Right lobe of liver (tissue), 6 donors: ENCODE measurements at regions not wholly inside any gene's neighbourhood (a gene's known extent, or its start where the extent isn't known, plus 50 kb on each side); places are given as distances from the start of the nearest gene placed in this dataset.

Experiments used
- ATAC-seq, 4 donors: fragments of 200-7000 bp; cut with Tn5 transposase; one replicate each; pipeline ENCODE4 v1.9.1; 2020; ENCODE audit warnings: mild to moderate bottlenecking in 4 of 4, moderate library complexity in 4 of 4
- DNase-seq, 3 donors: peaks; one replicate each; pipeline ENCODE4 v3.0.0-alpha.2; 2020
- H3K27ac ChIP-seq, 3 donors: fragments of 200-600 bp; one replicate each; pipeline ENCODE4 v1.8.0; 2022
- H3K27me3 ChIP-seq, 2 donors: fragments of 200-600 bp; one replicate each; pipeline ENCODE4 v1.8.0; 2022
- H3K36me3 ChIP-seq, 4 donors: fragments of 200-600 bp; sonication (generic) in 1 of 4; one replicate each; pipeline versions ENCODE4 v1.5.1 to v1.8.0; 2017 to 2022; ENCODE audit warnings: control low read depth in 1 of 4
- H3K4me1 ChIP-seq, 4 donors: fragments of 200-600 bp; sonication (generic) in 1 of 4; one replicate each; pipeline versions ENCODE4 v1.5.1 to v1.8.0; 2017 to 2022; ENCODE audit warnings: control low read depth in 1 of 4
- H3K4me3 ChIP-seq, 3 donors: fragments of 200-600 bp; one replicate each; pipeline ENCODE4 v1.8.0; 2022
- H3K9me3 ChIP-seq, 4 donors: fragments of 200-600 bp; sonication (generic) in 1 of 4; one replicate each; pipeline versions ENCODE4 v1.5.1 to v1.8.0; 2017 to 2022; ENCODE audit warnings: control low read depth in 1 of 4
- POLR2A ChIP-seq: fragments of 450-650 bp; IDR thresholded peaks from one replicate; pipeline ENCODE4 v1.6.1; 2017; ENCODE audit warnings: antibody characterized with exemption, mild to moderate bottlenecking
- WGBS: methylation state at CpG from one replicate; pipeline ENCODE4 v1.1.6; 2018; ENCODE audit warnings: low coverage, low lambda C conversion rate; ENCODE audit not compliant: insufficient coverage; ENCODE audit errors: missing lambda C conversion rate; 5-methylcytosine and 5-hydroxymethylcytosine counted together
- intact Hi-C, 2 donors: fragments of 100-400 bp; cut with DNase I; formaldehyde crosslinking; loops; one replicate each; pipeline versions ENCODE4 v1.11.2 to v1.14.1; 2022
- TF ChIP-seq, protein P1 (sequence below), 4 donors: fragments of 200-600 bp in 3 of 4; fragments of 450-650 bp in 1 of 4; IDR thresholded peaks; one replicate each; pipeline versions ENCODE4 v1.5.1 to v1.8.0; 2016 to 2022; ENCODE audit warnings: antibody characterized with exemption in 4 of 4, mild to moderate bottlenecking in 2 of 4
- donor health status: DM: no; HTN: yes; CAD: no.
- donor health status: DM: no; HTN: no; CAD: no.
- donor health status: DM: no; HTN: no; CAD: no.
- donor health status: DM: no; HTN: yes; CAD: no.
- donor health status: DM: no; HTN: yes; CAD: no.

DNA sequence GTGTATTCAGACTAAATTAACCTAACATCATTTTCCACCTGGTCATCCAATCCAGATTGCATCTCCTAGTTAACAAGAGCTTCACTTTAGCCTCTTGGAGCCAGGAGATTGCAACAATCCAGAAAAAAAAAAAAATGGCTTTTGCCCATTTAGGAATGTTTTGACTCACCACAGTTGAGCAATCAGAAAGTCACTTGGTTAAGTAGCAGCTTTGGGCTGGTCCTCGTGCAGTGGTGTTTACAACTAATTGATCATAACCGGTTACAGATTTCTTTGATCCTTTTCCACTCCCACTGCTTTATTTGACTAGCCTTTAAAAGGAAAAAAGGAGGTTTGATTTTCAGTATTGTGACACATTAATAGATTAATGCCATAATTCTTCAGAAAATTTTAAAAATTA is 688.8 kb upstream of the CCDC54 start:
- TF ChIP-seq, protein P1, sequence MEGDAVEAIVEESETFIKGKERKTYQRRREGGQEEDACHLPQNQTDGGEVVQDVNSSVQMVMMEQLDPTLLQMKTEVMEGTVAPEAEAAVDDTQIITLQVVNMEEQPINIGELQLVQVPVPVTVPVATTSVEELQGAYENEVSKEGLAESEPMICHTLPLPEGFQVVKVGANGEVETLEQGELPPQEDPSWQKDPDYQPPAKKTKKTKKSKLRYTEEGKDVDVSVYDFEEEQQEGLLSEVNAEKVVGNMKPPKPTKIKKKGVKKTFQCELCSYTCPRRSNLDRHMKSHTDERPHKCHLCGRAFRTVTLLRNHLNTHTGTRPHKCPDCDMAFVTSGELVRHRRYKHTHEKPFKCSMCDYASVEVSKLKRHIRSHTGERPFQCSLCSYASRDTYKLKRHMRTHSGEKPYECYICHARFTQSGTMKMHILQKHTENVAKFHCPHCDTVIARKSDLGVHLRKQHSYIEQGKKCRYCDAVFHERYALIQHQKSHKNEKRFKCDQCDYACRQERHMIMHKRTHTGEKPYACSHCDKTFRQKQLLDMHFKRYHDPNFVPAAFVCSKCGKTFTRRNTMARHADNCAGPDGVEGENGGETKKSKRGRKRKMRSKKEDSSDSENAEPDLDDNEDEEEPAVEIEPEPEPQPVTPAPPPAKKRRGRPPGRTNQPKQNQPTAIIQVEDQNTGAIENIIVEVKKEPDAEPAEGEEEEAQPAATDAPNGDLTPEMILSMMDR (IDR thresholded peaks at IDR 0.05), result no peak
- no peak for TF ChIP-seq POLR2A
- WGBS, result 5% methylated on average over 2 of the region's 2 CpGs
- Histone ChIP-seq H3K27ac (no peak overlapping the region), H3K36me3 (no peaks in the 10 kb centered on the region), H3K4me3 (no peak overlapping the region), H3K4me1 (no peaks in the 10 kb centered on the region), H3K27me3 (no peaks in the 10 kb centered on the region), H3K9me3 (no peaks in the 10 kb centered on the region)
- ATAC-seq (peak in 2 of 4 donors; percentile 45 to 49), DNase-seq (no peak)
- intact Hi-C loops, result no loop called here

DNA sequence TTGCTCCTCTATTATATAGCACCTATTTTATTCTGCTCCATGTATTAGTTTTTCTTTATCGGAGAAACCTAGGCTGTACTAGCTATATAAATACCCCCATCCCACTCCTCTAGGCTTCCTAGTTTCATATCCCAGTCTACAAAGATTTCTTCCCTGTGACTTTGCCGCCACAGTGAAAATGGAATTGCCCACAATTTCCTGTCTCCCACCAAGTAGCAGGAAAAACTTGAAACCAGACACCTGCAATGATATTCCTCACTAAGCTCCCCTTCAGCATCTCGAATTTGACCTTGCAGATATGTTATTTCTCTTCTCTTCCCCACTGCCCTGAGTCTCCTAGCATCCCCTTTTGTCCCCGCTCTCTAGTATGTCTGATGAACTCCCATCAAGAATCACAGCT is 685.8 kb upstream of the CCDC54 start:
- TF ChIP-seq, protein P1 (IDR thresholded peaks at IDR 0.05), result no peak
- TF ChIP-seq POLR2A, result no peak
- intact Hi-C loops, result no loop called here
- DNase-seq, result no peak
- WGBS, result 47% methylated on average over 4 of the region's 4 CpGs
- ATAC-seq, result no peak
- no peaks in the 10 kb centered on the region for H3K27me3 ChIP-seq
- H3K4me1 ChIP-seq, result no peaks in the 10 kb centered on the region
- H3K27ac ChIP-seq, result no peak overlapping the region
- no peaks in the 10 kb centered on the region for H3K36me3 ChIP-seq
- H3K4me3 ChIP-seq, result no peak overlapping the region
- no peaks in the 10 kb centered on the region for H3K9me3 ChIP-seq

DNA sequence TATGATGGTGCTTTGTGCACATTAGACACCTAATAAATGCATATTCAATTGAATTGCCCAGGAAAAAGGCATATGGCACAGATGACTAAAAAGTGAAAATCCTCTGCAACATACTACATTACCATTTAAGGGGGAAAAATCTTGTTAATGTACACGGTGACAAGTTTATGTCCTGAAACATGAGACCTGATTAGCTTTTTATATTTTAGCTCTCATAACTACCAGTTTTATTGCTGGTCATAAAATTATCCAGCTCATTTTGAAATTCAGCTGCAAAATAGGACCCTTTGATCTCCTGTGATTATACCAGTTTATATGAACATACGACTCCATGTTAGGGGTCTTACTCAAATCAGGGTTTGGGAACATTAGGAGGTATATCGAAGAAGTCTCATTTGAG is 684.6 kb upstream of the CCDC54 start:
- intact Hi-C loops, result no loop called here
- Histone ChIP-seq H3K36me3 (no peaks in the 10 kb centered on the region), H3K27ac (no peak overlapping the region), H3K27me3 (no peaks in the 10 kb centered on the region), H3K4me1 (no peaks in the 10 kb centered on the region), H3K9me3 (no peaks in the 10 kb centered on the region), H3K4me3 (no peak overlapping the region)
- ATAC-seq (no peak), DNase-seq (no peak)
- TF ChIP-seq, protein P1 (IDR thresholded peaks at IDR 0.05), result no peak
- TF ChIP-seq POLR2A, result no peak
- 66% methylated on average over 3 of the region's 3 CpGs for WGBS

DNA sequence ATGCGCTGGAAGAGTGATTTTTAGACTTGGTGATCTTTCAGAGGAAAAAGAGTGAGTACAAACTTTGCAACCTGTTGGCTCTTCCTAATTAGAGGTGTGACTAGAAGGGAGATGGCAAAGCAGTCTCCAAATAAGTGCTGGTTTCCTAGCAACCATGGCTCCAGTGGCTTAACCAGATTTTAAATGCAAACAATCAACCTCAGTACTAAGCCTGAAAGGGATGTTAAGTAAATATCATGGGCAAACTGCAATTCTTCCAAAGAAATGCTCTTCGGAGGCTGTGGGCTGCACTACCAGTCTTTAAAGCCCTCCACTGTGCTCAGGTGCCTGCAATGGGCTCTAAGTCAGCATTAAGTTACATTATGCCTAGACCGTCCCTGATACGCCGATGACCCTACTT is 678.1 kb upstream of the CCDC54 start:
- no peak for DNase-seq
- H3K36me3 ChIP-seq, result no peaks in the 10 kb centered on the region
- no peak overlapping the region for H3K27ac ChIP-seq
- TF ChIP-seq, protein P1 (IDR thresholded peaks at IDR 0.05), result no peak
- TF ChIP-seq POLR2A, result no peak
- WGBS, result 66% methylated on average over 5 of the region's 5 CpGs
- intact Hi-C loops, result no loop called here
- no peaks in the 10 kb centered on the region for H3K9me3 ChIP-seq
- H3K4me3 ChIP-seq, result no peak overlapping the region
- H3K27me3 ChIP-seq, result no peaks in the 10 kb centered on the region
- H3K4me1 ChIP-seq, result no peaks in the 10 kb centered on the region
- no peak for ATAC-seq

DNA sequence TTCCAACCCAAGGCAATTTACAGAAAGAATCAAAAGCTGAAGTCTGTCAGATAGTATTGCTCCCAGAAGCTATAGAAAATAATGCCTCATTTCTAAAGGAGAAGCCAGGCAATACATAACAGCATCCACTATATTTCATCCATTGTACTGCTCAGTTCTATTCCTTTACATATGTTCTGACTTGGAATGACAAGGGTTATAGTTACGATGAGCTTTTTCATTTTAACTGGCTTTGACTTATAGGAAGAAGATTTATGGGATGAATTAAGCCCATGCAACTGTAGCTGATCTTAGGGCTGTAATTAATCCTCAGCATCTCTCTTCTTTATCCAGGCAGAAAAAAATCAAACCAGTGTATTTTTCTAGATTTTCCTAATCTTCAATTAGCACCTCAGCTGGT is 676.3 kb upstream of the CCDC54 start:
- ATAC-seq (no peak), DNase-seq (no peak)
- intact Hi-C loops, result no loop called here
- H3K27ac ChIP-seq, result no peak overlapping the region
- H3K27me3 ChIP-seq, result no peaks in the 10 kb centered on the region
- no peaks in the 10 kb centered on the region for H3K4me1 ChIP-seq
- H3K4me3 ChIP-seq, result no peak overlapping the region
- TF ChIP-seq, protein P1 (IDR thresholded peaks at IDR 0.05), result no peak
- no peak for TF ChIP-seq POLR2A
- H3K36me3 ChIP-seq, result no peaks in the 10 kb centered on the region
- 70% methylated on average over 1 of the region's 1 CpG for WGBS
- H3K9me3 ChIP-seq, result no peaks in the 10 kb centered on the region
